Cardiac muscle cell (in vitro differentiated cells and primary cell): ENCODE measurements at regions not wholly inside any gene's neighbourhood (a gene's known extent, or its start where the extent isn't known, plus 50 kb on each side); places are given as distances from the start of the nearest gene placed in this dataset.
A peak's percentile ranks its signal among the peaks of the same experiment; 100 is the strongest.

Experiments used
- DNase-seq, 2 donors: peaks; one replicate each; pipeline versions ENCODE4 v3.0.0 to v3.0.0-alpha.2; 2010 to 2017; ENCODE audit warnings: low read depth in 1 of 2, low spot score in 1 of 2
- H3K27ac ChIP-seq: fragments of 200-600 bp; sonication (generic); 2 replicates; pipeline ENCODE4 v1.5.1; 2016
- H3K27me3 ChIP-seq: fragments of 200-600 bp; sonication (generic); 2 replicates; pipeline ENCODE4 v1.6.0; 2016; ENCODE audit warnings: control low read depth
- H3K36me3 ChIP-seq: fragments of 200-600 bp; sonication (generic); 2 replicates; pipeline ENCODE4 v1.5.1; 2016; ENCODE audit warnings: control low read depth
- H3K4me1 ChIP-seq: fragments of 200-600 bp; sonication (generic); 2 replicates; pipeline ENCODE4 v1.8.1; 2017; ENCODE audit warnings: low read depth, mild to moderate bottlenecking, mixed run types
- H3K4me3 ChIP-seq: fragments of 200-600 bp; sonication (generic); 2 replicates; pipeline ENCODE4 v1.5.1; 2016; ENCODE audit warnings: mild to moderate bottlenecking
- H3K9me3 ChIP-seq: fragments of 200-600 bp; sonication (generic); 2 replicates; pipeline ENCODE4 v1.5.1; 2017; ENCODE audit warnings: low read depth, mild to moderate bottlenecking, control low read depth
- TF ChIP-seq, protein P1 (sequence below): IDR thresholded peaks from 2 replicates; pipeline ENCODE4 v1.5.1; 2012; ENCODE audit warnings: low read depth, mild to moderate bottlenecking, low read length

- Histone ChIP-seq H3K27ac (no peak overlapping the region), H3K4me3 (no peak overlapping the region), H3K36me3 (no peaks in the 10 kb centered on the region), H3K27me3 (no peaks in the 10 kb centered on the region), H3K4me1 (no peaks in the 10 kb centered on the region), H3K9me3 (no peaks in the 10 kb centered on the region)
- TF ChIP-seq, protein P1, sequence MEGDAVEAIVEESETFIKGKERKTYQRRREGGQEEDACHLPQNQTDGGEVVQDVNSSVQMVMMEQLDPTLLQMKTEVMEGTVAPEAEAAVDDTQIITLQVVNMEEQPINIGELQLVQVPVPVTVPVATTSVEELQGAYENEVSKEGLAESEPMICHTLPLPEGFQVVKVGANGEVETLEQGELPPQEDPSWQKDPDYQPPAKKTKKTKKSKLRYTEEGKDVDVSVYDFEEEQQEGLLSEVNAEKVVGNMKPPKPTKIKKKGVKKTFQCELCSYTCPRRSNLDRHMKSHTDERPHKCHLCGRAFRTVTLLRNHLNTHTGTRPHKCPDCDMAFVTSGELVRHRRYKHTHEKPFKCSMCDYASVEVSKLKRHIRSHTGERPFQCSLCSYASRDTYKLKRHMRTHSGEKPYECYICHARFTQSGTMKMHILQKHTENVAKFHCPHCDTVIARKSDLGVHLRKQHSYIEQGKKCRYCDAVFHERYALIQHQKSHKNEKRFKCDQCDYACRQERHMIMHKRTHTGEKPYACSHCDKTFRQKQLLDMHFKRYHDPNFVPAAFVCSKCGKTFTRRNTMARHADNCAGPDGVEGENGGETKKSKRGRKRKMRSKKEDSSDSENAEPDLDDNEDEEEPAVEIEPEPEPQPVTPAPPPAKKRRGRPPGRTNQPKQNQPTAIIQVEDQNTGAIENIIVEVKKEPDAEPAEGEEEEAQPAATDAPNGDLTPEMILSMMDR: no peak
- DNase-seq: no peak
These were observed 661.5 kb downstream of the PLA2G4A start for GRCh38 chr1:187490266-187490665.

DNA sequence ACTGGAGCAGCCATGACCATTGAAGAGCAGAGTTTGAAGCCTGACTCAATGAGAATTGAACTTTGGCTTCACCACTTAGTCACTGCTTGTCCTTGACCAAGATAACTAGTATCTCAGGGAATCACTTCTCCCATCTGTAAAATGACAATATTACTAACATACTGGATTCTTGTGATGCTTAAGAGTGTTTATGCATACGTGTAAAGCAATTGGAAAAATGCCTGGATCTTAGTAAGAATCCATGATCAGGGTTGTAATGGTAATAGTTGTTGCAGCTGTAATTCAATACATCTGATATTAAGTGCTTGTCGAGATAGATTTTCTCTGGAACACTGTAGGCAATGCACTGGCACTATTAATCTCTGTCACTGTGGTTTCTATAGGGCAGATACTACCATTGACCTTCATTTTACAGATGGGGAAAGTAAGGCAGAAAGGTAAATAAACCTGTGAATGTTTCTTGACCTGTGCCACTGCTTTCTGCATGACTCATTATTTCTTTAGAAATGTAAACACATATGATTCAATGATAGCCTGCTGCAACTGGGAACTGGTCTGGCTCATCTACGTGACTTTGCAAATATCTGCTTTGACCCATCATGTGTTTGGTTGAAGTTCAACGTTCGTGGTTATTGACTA, 662.5 kb downstream of the PLA2G4A start:
- Histone ChIP-seq H3K36me3 (no peaks in the 10 kb centered on the region), H3K27me3 (no peaks in the 10 kb centered on the region), H3K4me1 (no peaks in the 10 kb centered on the region), H3K27ac (no peak overlapping the region), H3K4me3 (no peak overlapping the region), H3K9me3 (no peaks in the 10 kb centered on the region)
- DNase-seq: no peak
- TF ChIP-seq, protein P1: no peak

- TF ChIP-seq, protein P1: no peak
- H3K27me3 ChIP-seq: no peaks in the 10 kb centered on the region
- no peak overlapping the region for H3K4me3 ChIP-seq
- no peaks in the 10 kb centered on the region for H3K36me3 ChIP-seq
- H3K9me3 ChIP-seq: no peaks in the 10 kb centered on the region
- peaks cover 6% of the 10 kb centered on the region for H3K4me1 ChIP-seq
- no peak for DNase-seq
- no peak overlapping the region for H3K27ac ChIP-seq
These were observed 669.3 kb downstream of the PLA2G4A start for GRCh38 chr1:187498028-187498427.

- H3K36me3 ChIP-seq: no peaks in the 10 kb centered on the region
- no peak overlapping the region for H3K4me3 ChIP-seq
- H3K27ac ChIP-seq: no peak overlapping the region
- H3K27me3 ChIP-seq: no peaks in the 10 kb centered on the region
- DNase-seq: peak in 1 of 2 donors; percentile 10
- H3K4me1 ChIP-seq: peaks cover 6% of the 10 kb centered on the region
- TF ChIP-seq, protein P1: no peak
- no peaks in the 10 kb centered on the region for H3K9me3 ChIP-seq
These were observed 676.0 kb downstream of the PLA2G4A start for GRCh38 chr1:187504779-187505178.

DNA sequence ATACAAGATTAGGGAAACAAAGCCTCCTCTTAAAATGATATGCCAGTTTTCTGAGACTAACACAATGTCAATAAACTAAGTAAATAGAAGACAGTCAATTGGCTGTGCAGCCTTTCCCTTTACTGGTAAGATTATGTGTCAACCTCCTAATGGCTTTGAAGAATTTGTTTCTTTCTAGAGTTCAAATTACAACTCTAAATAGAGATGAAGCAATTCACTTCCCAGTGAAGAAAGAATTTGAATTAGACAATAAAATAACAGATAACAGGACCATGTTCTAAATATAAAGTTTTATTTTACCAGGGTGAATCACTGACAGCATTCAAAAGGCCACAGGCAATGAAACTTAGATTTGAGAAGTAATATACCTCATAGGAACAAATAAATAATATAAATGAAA, 680.3 kb downstream of the PLA2G4A start:
- no peak overlapping the region for H3K4me3 ChIP-seq
- H3K4me1 ChIP-seq: no peaks in the 10 kb centered on the region
- no peaks in the 10 kb centered on the region for H3K9me3 ChIP-seq
- TF ChIP-seq, protein P1: no peak
- no peak for DNase-seq
- no peak overlapping the region for H3K27ac ChIP-seq
- no peaks in the 10 kb centered on the region for H3K36me3 ChIP-seq
- no peaks in the 10 kb centered on the region for H3K27me3 ChIP-seq
